ENCODE measurements at regions not wholly inside any gene's neighbourhood (a gene's known extent, or its start where the extent isn't known, plus 50 kb on each side); places are given as distances from the start of the nearest gene placed in this dataset.

DNA sequence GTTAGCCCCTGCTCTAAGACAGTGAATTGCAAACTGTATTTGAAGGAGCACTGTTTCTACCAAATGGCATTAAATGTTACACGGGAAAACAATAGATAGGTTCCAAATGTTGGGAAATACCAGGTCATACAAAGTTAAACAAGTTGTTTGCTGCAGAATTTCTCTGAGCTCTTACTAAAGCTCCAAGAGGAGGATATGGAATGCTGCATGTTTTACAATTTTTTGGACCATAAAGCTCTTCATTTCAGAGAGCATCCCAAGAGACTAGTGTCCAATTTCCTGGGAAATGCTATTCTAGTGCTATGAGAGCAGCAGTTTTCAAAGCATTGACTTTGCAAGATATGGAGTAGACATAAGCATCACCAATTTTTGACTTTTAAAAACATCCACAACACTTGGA is 155.6 kb upstream of the CCDC68 start:
- no peaks in the 10 kb centered on the region for H3K36me3 Mint-ChIP-seq (ENCODE audit: low read depth)
- ATAC-seq: no peak
- no peak overlapping the region for H3K4me3 Mint-ChIP-seq
- no peak overlapping the region for H3K27ac Mint-ChIP-seq
- TF ChIP-seq STAT1 (IDR thresholded peaks at IDR 0.05; ENCODE audit: unreplicated experiment) (no peak), ETS1 (IDR thresholded peaks at IDR 0.05) (no peak), NANOG (IDR thresholded peaks at IDR 0.05; ENCODE audit: borderline replicate concordance) (no peak), ZNF331 (CRISPR knock-in tag; IDR thresholded peaks at IDR 0.05; ENCODE audit: low read depth) (no peak), CREB1 (CRISPR knock-in tag; IDR thresholded peaks at IDR 0.05; ENCODE audit: low read depth) (no peak), JUNB (IDR thresholded peaks at IDR 0.05; ENCODE audit: unreplicated experiment) (no peak), EZH2phosphoT487 (IDR thresholded peaks at IDR 0.05; ENCODE audit: unreplicated experiment) (no peak), ZNF114 (CRISPR knock-in tag; IDR thresholded peaks at IDR 0.05) (no peak), CTCF (conservative IDR thresholded peaks at IDR 0.05; ENCODE audit: low read depth in 2 of 2) (no peak), POLR2AphosphoS5 (IDR thresholded peaks at IDR 0.05; ENCODE audit: low read depth) (no peak), EZH2 (IDR thresholded peaks at IDR 0.05; ENCODE audit: low read depth, unreplicated experiment) (no peak)
- TF ChIP-seq, protein P1, sequence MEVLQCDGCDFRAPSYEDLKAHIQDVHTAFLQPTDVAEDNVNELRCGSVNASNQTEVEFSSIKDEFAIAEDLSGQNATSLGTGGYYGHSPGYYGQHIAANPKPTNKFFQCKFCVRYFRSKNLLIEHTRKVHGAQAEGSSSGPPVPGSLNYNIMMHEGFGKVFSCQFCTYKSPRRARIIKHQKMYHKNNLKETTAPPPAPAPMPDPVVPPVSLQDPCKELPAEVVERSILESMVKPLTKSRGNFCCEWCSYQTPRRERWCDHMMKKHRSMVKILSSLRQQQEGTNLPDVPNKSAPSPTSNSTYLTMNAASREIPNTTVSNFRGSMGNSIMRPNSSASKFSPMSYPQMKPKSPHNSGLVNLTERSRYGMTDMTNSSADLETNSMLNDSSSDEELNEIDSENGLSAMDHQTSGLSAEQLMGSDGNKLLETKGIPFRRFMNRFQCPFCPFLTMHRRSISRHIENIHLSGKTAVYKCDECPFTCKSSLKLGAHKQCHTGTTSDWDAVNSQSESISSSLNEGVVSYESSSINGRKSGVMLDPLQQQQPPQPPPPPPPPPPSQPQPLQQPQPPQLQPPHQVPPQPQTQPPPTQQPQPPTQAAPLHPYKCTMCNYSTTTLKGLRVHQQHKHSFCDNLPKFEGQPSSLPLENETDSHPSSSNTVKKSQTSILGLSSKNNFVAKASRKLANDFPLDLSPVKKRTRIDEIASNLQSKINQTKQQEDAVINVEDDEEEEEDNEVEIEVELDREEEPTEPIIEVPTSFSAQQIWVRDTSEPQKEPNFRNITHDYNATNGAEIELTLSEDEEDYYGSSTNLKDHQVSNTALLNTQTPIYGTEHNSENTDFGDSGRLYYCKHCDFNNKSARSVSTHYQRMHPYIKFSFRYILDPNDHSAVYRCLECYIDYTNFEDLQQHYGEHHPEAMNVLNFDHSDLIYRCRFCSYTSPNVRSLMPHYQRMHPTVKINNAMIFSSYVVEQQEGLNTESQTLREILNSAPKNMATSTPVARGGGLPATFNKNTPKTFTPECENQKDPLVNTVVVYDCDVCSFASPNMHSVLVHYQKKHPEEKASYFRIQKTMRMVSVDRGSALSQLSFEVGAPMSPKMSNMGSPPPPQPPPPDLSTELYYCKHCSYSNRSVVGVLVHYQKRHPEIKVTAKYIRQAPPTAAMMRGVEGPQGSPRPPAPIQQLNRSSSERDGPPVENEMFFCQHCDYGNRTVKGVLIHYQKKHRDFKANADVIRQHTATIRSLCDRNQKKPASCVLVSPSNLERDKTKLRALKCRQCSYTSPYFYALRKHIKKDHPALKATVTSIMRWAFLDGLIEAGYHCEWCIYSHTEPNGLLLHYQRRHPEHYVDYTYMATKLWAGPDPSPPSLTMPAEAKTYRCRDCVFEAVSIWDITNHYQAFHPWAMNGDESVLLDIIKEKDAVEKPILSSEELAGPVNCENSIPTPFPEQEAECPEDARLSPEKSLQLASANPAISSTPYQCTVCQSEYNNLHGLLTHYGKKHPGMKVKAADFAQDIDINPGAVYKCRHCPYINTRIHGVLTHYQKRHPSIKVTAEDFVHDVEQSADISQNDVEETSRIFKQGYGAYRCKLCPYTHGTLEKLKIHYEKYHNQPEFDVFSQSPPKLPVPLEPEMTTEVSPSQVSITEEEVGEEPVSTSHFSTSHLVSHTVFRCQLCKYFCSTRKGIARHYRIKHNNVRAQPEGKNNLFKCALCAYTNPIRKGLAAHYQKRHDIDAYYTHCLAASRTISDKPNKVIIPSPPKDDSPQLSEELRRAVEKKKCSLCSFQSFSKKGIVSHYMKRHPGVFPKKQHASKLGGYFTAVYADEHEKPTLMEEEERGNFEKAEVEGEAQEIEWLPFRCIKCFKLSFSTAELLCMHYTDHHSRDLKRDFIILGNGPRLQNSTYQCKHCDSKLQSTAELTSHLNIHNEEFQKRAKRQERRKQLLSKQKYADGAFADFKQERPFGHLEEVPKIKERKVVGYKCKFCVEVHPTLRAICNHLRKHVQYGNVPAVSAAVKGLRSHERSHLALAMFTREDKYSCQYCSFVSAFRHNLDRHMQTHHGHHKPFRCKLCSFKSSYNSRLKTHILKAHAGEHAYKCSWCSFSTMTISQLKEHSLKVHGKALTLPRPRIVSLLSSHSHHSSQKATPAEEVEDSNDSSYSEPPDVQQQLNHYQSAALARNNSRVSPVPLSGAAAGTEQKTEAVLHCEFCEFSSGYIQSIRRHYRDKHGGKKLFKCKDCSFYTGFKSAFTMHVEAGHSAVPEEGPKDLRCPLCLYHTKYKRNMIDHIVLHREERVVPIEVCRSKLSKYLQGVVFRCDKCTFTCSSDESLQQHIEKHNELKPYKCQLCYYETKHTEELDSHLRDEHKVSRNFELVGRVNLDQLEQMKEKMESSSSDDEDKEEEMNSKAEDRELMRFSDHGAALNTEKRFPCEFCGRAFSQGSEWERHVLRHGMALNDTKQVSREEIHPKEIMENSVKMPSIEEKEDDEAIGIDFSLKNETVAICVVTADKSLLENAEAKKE (CRISPR knock-in tag; IDR thresholded peaks at IDR 0.05): no peak
- TF ChIP-seq, protein P2, sequence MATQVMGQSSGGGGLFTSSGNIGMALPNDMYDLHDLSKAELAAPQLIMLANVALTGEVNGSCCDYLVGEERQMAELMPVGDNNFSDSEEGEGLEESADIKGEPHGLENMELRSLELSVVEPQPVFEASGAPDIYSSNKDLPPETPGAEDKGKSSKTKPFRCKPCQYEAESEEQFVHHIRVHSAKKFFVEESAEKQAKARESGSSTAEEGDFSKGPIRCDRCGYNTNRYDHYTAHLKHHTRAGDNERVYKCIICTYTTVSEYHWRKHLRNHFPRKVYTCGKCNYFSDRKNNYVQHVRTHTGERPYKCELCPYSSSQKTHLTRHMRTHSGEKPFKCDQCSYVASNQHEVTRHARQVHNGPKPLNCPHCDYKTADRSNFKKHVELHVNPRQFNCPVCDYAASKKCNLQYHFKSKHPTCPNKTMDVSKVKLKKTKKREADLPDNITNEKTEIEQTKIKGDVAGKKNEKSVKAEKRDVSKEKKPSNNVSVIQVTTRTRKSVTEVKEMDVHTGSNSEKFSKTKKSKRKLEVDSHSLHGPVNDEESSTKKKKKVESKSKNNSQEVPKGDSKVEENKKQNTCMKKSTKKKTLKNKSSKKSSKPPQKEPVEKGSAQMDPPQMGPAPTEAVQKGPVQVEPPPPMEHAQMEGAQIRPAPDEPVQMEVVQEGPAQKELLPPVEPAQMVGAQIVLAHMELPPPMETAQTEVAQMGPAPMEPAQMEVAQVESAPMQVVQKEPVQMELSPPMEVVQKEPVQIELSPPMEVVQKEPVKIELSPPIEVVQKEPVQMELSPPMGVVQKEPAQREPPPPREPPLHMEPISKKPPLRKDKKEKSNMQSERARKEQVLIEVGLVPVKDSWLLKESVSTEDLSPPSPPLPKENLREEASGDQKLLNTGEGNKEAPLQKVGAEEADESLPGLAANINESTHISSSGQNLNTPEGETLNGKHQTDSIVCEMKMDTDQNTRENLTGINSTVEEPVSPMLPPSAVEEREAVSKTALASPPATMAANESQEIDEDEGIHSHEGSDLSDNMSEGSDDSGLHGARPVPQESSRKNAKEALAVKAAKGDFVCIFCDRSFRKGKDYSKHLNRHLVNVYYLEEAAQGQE (IDR thresholded peaks at IDR 0.05; ENCODE audit: unreplicated experiment): no peak
- no peaks in the 10 kb centered on the region for H3F3A ChIP-seq (replicated peaks; ENCODE audit: low read depth)
- H3K9me3 Mint-ChIP-seq: no peaks in the 10 kb centered on the region
- no peaks in the 10 kb centered on the region for H3K27me3 Mint-ChIP-seq (ENCODE audit: insufficient read depth, low read depth, poor library complexity)
- no peaks in the 10 kb centered on the region for H3K4me1 ChIP-seq (ENCODE audit: insufficient read depth)
- H3K79me2 ChIP-seq (replicated peaks; ENCODE audit: insufficient read depth): no peaks in the 10 kb centered on the region
- H4K20me1 ChIP-seq (replicated peaks; ENCODE audit: insufficient read depth): no peaks in the 10 kb centered on the region
- no peak overlapping the region for H3K4me2 ChIP-seq
- no peak overlapping the region for H2AFZ ChIP-seq
- peaks cover 23% of the 10 kb centered on the region for H3K9me2 ChIP-seq (ENCODE audit: insufficient read depth)
- H3K27ac ChIP-seq (ENCODE audit: low read depth): no peak overlapping the region
- DNase-seq (ENCODE audit: low spot score): no peak
- H3K4me1 Mint-ChIP-seq: peaks cover 5% of the 10 kb centered on the region
- no peak overlapping the region for H3K4me3 ChIP-seq
- no peaks in the 10 kb centered on the region for H3K36me3 ChIP-seq (ENCODE audit: insufficient read depth)
- no peaks in the 10 kb centered on the region for H3K27me3 ChIP-seq (ENCODE audit: insufficient read depth)
